ENCODE measurements at regions not wholly inside any gene's neighbourhood (a gene's known extent, or its start where the extent isn't known, plus 50 kb on each side); places are given as distances from the start of the nearest gene placed in this dataset.

DNA sequence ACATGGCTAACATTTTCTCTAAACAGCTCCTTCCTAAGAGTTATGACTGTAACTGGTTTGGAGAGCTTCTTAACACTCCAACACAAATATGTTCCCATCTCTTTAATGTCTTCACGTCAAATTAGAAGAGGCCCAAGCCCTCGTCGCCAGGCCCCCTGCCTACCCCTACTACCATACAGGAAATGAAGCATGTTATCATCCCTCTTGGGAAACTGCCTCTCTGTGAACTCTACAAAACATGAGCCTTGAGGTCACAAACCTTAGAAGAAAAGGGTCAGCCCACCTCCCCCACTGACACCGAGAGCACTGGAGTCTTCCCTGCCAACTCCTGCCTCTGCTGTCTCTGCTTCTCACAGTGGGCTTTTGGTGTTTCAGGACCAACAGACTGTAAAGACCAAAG is 243.1 kb upstream of the STT3B start:
- H3K18ac ChIP-seq (ENCODE audit: insufficient read length, low read depth, low read length) = no peak overlapping the region
- no peak overlapping the region for H3K4ac ChIP-seq (ENCODE audit: low read depth, low read length)
- no peaks in the 10 kb centered on the region for H3K9me3 Mint-ChIP-seq
- no peaks in the 10 kb centered on the region for H3K9me3 ChIP-seq (ENCODE audit: control insufficient read depth, low read depth, low read length)
- H3K4me3 Mint-ChIP-seq = no peak overlapping the region
- no peaks in the 10 kb centered on the region for H3K27me3 ChIP-seq (ENCODE audit: insufficient read depth, low read length)
- no peaks in the 10 kb centered on the region for H3K79me2 ChIP-seq (ENCODE audit: insufficient read depth, low read length)
- no peaks in the 10 kb centered on the region for H3K79me1 ChIP-seq (ENCODE audit: insufficient read depth, low read depth, low read length, poor library complexity, severe bottlenecking)
- no peak overlapping the region for H3K9ac ChIP-seq (ENCODE audit: extremely low read depth, insufficient read length, low read length)
- H2BK15ac ChIP-seq (ENCODE audit: low read depth, low read length) = no peak overlapping the region
- H2AK5ac ChIP-seq (ENCODE audit: insufficient read length, low read length) = no peak overlapping the region
- H2AFZ ChIP-seq (ENCODE audit: low read length) = no peak overlapping the region
- peaks cover 29 to 39% of the 10 kb centered on the region in 2 experiments for H3K4me1 Mint-ChIP-seq
- TF ChIP-seq, protein P1, sequence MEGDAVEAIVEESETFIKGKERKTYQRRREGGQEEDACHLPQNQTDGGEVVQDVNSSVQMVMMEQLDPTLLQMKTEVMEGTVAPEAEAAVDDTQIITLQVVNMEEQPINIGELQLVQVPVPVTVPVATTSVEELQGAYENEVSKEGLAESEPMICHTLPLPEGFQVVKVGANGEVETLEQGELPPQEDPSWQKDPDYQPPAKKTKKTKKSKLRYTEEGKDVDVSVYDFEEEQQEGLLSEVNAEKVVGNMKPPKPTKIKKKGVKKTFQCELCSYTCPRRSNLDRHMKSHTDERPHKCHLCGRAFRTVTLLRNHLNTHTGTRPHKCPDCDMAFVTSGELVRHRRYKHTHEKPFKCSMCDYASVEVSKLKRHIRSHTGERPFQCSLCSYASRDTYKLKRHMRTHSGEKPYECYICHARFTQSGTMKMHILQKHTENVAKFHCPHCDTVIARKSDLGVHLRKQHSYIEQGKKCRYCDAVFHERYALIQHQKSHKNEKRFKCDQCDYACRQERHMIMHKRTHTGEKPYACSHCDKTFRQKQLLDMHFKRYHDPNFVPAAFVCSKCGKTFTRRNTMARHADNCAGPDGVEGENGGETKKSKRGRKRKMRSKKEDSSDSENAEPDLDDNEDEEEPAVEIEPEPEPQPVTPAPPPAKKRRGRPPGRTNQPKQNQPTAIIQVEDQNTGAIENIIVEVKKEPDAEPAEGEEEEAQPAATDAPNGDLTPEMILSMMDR (conservative IDR thresholded peaks at IDR 0.05) = no peak
- no peak overlapping the region for H4K5ac ChIP-seq (ENCODE audit: insufficient read length, low read depth, low read length)
- no peak overlapping the region for H2BK120ac ChIP-seq (ENCODE audit: low read depth, low read length, poor library complexity, severe bottlenecking)
- no peak overlapping the region for H3K56ac ChIP-seq (ENCODE audit: insufficient read length, low read depth, low read length)
- H2BK20ac ChIP-seq (ENCODE audit: low read depth, low read length, poor library complexity, severe bottlenecking) = no peak overlapping the region
- H3K4me2 ChIP-seq (ENCODE audit: insufficient read depth, insufficient read length, low read length) = no peak overlapping the region
- no peak overlapping the region for H3K14ac ChIP-seq (ENCODE audit: insufficient read depth, low read length)
- no peak overlapping the region for H3T11ph ChIP-seq (ENCODE audit: low read length)
- no peak overlapping the region for H3K23ac ChIP-seq (ENCODE audit: insufficient read length, low read depth, low read length)
- H4K8ac ChIP-seq (replicated peaks; ENCODE audit: insufficient read length, low read depth, low read length) = no peak overlapping the region
- H3K4me1 ChIP-seq (ENCODE audit: insufficient read depth, low read length) = no peaks in the 10 kb centered on the region; the same call in 1 of the 2 replicates
- no peak for DNase-seq
- peak overlapping the region in 1 of 3 experiments; percentile 77; a peak in 1 of 7 replicates for H3K27ac Mint-ChIP-seq
- no peaks in the 10 kb centered on the region for H3K23me2 ChIP-seq (ENCODE audit: insufficient read length, low read depth, low read length, poor library complexity, severe bottlenecking)
- H3K36me3 Mint-ChIP-seq (ENCODE audit: insufficient read depth in 1 of 3, low read depth in 3 of 3) = no peaks in the 10 kb centered on the region; a peak in 1 of 7 replicates
- no peak overlapping the region for H3K27ac ChIP-seq (ENCODE audit: insufficient read length, low read depth, low read length)
- no CpG with 5 or more reads among the region's 4 CpGs for WGBS (ENCODE audit: extremely low coverage, insufficient read length, low lambda C conversion rate)
- no peak overlapping the region for H2BK5ac ChIP-seq (ENCODE audit: insufficient read length, low read length)
- no peaks in the 10 kb centered on the region for H4K20me1 ChIP-seq (ENCODE audit: control insufficient read depth, insufficient read depth, insufficient read length)
- no peak overlapping the region for H4K91ac ChIP-seq (ENCODE audit: insufficient read length, low read depth, low read length)
- no peaks in the 10 kb centered on the region for H3K27me3 Mint-ChIP-seq (ENCODE audit: low read depth)
- no peak overlapping the region for H2BK12ac ChIP-seq (ENCODE audit: insufficient read length, low read depth, low read length)
